K562 (cell line): ENCODE measurements at regions not wholly inside any gene's neighbourhood (a gene's known extent, or its start where the extent isn't known, plus 50 kb on each side); places are given as distances from the start of the nearest gene placed in this dataset.

ENCODE experiments used
- ATAC-seq: fragments of 200-7000 bp; cut with Tn5 transposase; 3 replicates; pipeline ENCODE4 v1.9.1; 2020; ENCODE audit warnings: moderate library complexity
- BruUV-seq: library from RNA; stranded (reverse); fragments of 400-500 nt; replicated peaks from 2 replicates; lab custom pipeline; 2021; lab: Mats Ljungman, UMichigan
- CTCF ChIA-PET: fragments of 300-600 bp; formaldehyde crosslinking; extraction: SDS; loops from one replicate; lab custom pipeline; 2021; ENCODE audit warnings: low intra/inter-chr PET ratio; lab: Yijun Ruan, JAX
- POLR2A ChIA-PET: fragments of 300-600, 350-650 bp; sonication (Branson Sonifier 250); formaldehyde crosslinking; extraction: SDS; loops from one replicate; lab custom pipeline; 2021; ENCODE audit warnings: antibody characterized with exemption, inconsistent platforms; lab: Yijun Ruan, JAX
- DNase-seq, 4 experiments: peaks; one replicate each; pipeline versions ENCODE4 v3.0.0 to v3.0.0-alpha.2; 2011 to 2018; ENCODE audit warnings: low spot score in 3 of 4, mixed read lengths in 3 of 4; ENCODE audit errors: extremely low read depth in 1 of 4
- FAIRE-seq: peaks from 2 replicates; lab custom pipeline; 2011; peaks lifted over from hg19 to GRCh38; lab: Jason Lieb, UNC
- H2AFZ ChIP-seq: 2 replicates; pipeline ENCODE4 v1.6.0; 2011; ENCODE audit warnings: low read depth, low read length, control low read depth, inconsistent platforms
- H3K27ac ChIP-seq: fragments of 200-600 bp; 3 replicates; pipeline ENCODE4 v1.8.0; 2011; ENCODE audit warnings: low read depth, mild to moderate bottlenecking, control low read depth, inconsistent platforms, low read length, moderate library complexity, mixed read lengths; ENCODE audit errors: extremely low read depth
- H3K27me3 ChIP-seq, 2 experiments: fragments of 300-600 bp in 1 of 2; 2 replicates in 1 of 2; 3 replicates in 1 of 2; pipeline versions ENCODE4 v1.6.0 to v1.8.0; 2011; ENCODE audit warnings: inconsistent platforms in 2 of 2, low read length in 2 of 2, mild to moderate bottlenecking in 1 of 2, mixed read lengths in 1 of 2, moderate library complexity in 1 of 2; ENCODE audit not compliant: control insufficient read depth in 2 of 2, insufficient read depth in 2 of 2
- H3K36me3 ChIP-seq: fragments of 300-600 bp; 3 replicates; pipeline ENCODE4 v1.8.0; 2011; ENCODE audit warnings: mild to moderate bottlenecking, low read length, inconsistent platforms; ENCODE audit not compliant: control insufficient read depth, insufficient read depth
- H3K4me1 ChIP-seq, 2 experiments: fragments of 200-600 bp in 1 of 2; replicated peaks in 1 of 2; 2 replicates in 1 of 2; 3 replicates in 1 of 2; pipeline versions ENCODE4 v1.5.1 to v1.8.0; 2011; ENCODE audit warnings: inconsistent platforms in 2 of 2, low read length in 2 of 2, mild to moderate bottlenecking in 1 of 2, mixed read lengths in 1 of 2, moderate library complexity in 1 of 2; ENCODE audit not compliant: control insufficient read depth in 2 of 2, insufficient read depth in 2 of 2
- H3K4me2 ChIP-seq: 2 replicates; pipeline ENCODE4 v1.6.1; 2011; ENCODE audit warnings: low read length, control low read depth, inconsistent platforms, mixed read lengths; ENCODE audit not compliant: insufficient read depth
- H3K4me3 ChIP-seq: fragments of 200-600 bp; sonication (generic), shearing (Covaris generic); 2 replicates; pipeline ENCODE4 v1.5.1; 2016; ENCODE audit warnings: control low read depth, inconsistent platforms
- H3K79me2 ChIP-seq: fragments of 200-600 bp; 3 replicates; pipeline ENCODE4 v1.8.0; 2011; ENCODE audit warnings: low read length, inconsistent platforms; ENCODE audit not compliant: control insufficient read depth, insufficient read depth
- H3K9ac ChIP-seq, 2 experiments: 2 replicates each; pipeline versions ENCODE4 v1.6.0 to v1.6.1; 2011; ENCODE audit warnings: low read depth in 2 of 2, low read length in 2 of 2, control low read depth in 1 of 2, inconsistent platforms in 1 of 2, mild to moderate bottlenecking in 1 of 2, mixed read lengths in 1 of 2; ENCODE audit not compliant: insufficient read depth in 1 of 2
- H3K9me1 ChIP-seq: one replicate; pipeline ENCODE4 v1.6.0; 2011; ENCODE audit warnings: inconsistent platforms, mild to moderate bottlenecking, low read length, moderate library complexity; ENCODE audit not compliant: control insufficient read depth, insufficient read depth
- H3K9me3 ChIP-seq: replicated peaks from 2 replicates; pipeline ENCODE4 v1.5.1; 2011; ENCODE audit warnings: low read depth, low read length, inconsistent platforms; ENCODE audit not compliant: control insufficient read depth, insufficient read depth
- H4K20me1 ChIP-seq: replicated peaks from 2 replicates; pipeline ENCODE4 v1.6.1; 2011; ENCODE audit warnings: low read length, inconsistent platforms, mixed read lengths; ENCODE audit not compliant: control insufficient read depth, insufficient read depth
- C11orf30 ChIP-seq: fragments of 450-650 bp; IDR thresholded peaks from 2 replicates; pipeline ENCODE4 v1.6.1; 2016; ENCODE audit warnings: low read depth, mild to moderate bottlenecking
- CBFB ChIP-seq: sonication (generic); formaldehyde crosslinking; IDR thresholded peaks from 2 replicates; pipeline ENCODE4 v1.4.0; 2020; ENCODE audit warnings: mild to moderate bottlenecking, missing genetic modification reagents
- EP400 ChIP-seq: fragments of 450-650 bp; IDR thresholded peaks from 2 replicates; pipeline ENCODE4 v1.6.1; 2017; ENCODE audit warnings: antibody characterized with exemption, mild to moderate bottlenecking, moderate library complexity
- FOXA3 ChIP-seq, 2 experiments: fragments of 450-650 bp in 1 of 2; sonication (generic) in 1 of 2; formaldehyde crosslinking; IDR thresholded peaks in 1 of 2; conservative IDR thresholded peaks in 1 of 2; 2 replicates each; pipeline versions ENCODE4 v1.4.0 to v1.8.0; 2020 to 2022; ENCODE audit warnings: mild to moderate bottlenecking in 2 of 2, missing genetic modification reagents in 1 of 2
- KAT7 ChIP-seq: sonication (generic); formaldehyde crosslinking; IDR thresholded peaks from 2 replicates; pipeline ENCODE4 v1.8.0; 2022; ENCODE audit warnings: missing genetic modification reagents, mild to moderate bottlenecking, borderline replicate concordance
- NR2C2 ChIP-seq, 2 experiments: fragments of 200-800 bp in 1 of 2; sonication (Bioruptor generic) in 1 of 2; sonication (generic) in 1 of 2; formaldehyde crosslinking in 1 of 2; IDR thresholded peaks; 2 replicates each; pipeline versions ENCODE4 v1.6.1 to v1.8.0; 2016 to 2022; ENCODE audit warnings: mild to moderate bottlenecking in 1 of 2, missing compliant biosample characterization in 1 of 2, missing genetic modification characterization in 1 of 2, missing genetic modification reagents in 1 of 2
- RBBP5 ChIP-seq: fragments of 200-600 bp; sonication (generic); IDR thresholded peaks from 2 replicates; pipeline ENCODE4 v1.6.1; 2012; ENCODE audit warnings: borderline replicate concordance, mild to moderate bottlenecking, low read length, control low read depth, inconsistent platforms; ENCODE audit not compliant: insufficient read depth, poor library complexity, severe bottlenecking
- SAFB2 ChIP-seq: fragments of 200-400 bp; formaldehyde crosslinking; IDR thresholded peaks from 2 replicates; pipeline ENCODE4 v1.6.1; 2018; ENCODE audit warnings: borderline replicate concordance, low read length, low read depth, moderate library complexity; ENCODE audit not compliant: severe bottlenecking
- SMARCE1 ChIP-seq: fragments of 450-650 bp; IDR thresholded peaks from 2 replicates; pipeline ENCODE4 v1.7.1; 2016; ENCODE audit warnings: mild to moderate bottlenecking
- SRF ChIP-seq, 2 experiments: fragments of 250-450, 450-650 bp in 1 of 2; sonication (Bioruptor Pico) in 1 of 2; sonication (generic) in 1 of 2; formaldehyde crosslinking; IDR thresholded peaks; 2 replicates each; pipeline versions ENCODE4 v1.5.0 to v1.5.1; 2020 to 2022; ENCODE audit warnings: mild to moderate bottlenecking in 1 of 2, missing genetic modification reagents in 1 of 2
- SRSF1 ChIP-seq: fragments of 200-400 bp; formaldehyde crosslinking; IDR thresholded peaks from 2 replicates; pipeline ENCODE4 v1.6.1; 2017; ENCODE audit warnings: mild to moderate bottlenecking, low read depth, low read length, moderate library complexity
- ZNF121 ChIP-seq: sonication (generic); formaldehyde crosslinking; conservative IDR thresholded peaks from 2 replicates; pipeline ENCODE4 v1.8.0; 2022; ENCODE audit warnings: missing genetic modification reagents
- ZNF134 ChIP-seq: fragments of 250-450 bp; sonication (Bioruptor Pico); conservative IDR thresholded peaks from 2 replicates; pipeline ENCODE4 v1.4.0; 2020
- WGBS: fragments of 100-300 bp; shearing (Covaris generic); methylation state at CpG from one replicate; pipeline ENCODE4 v1.1.6; 2016; ENCODE audit warnings: low coverage, mixed read lengths; ENCODE audit not compliant: insufficient coverage; ENCODE audit errors: missing lambda C conversion rate; 5-methylcytosine and 5-hydroxymethylcytosine counted together
- in situ Hi-C: fragments of 300-500 bp; cut with MboI; formaldehyde crosslinking; loops from 4 replicates; pipeline ENCODE4 v1.15.0; 2018; ENCODE audit warnings: inconsistent platforms, mixed read lengths
- intact Hi-C: fragments of 100-400 bp; cut with micrococcal nuclease; formaldehyde crosslinking; loops from 2 replicates; pipeline ENCODE4 v1.14.2; 2022
- TF ChIP-seq, protein P1 (sequence below), 2 experiments: IDR thresholded peaks; 2 replicates each; pipeline ENCODE4 v1.6.1; 2012; ENCODE audit warnings: improper control_type of control experiment in 2 of 2, low read depth in 2 of 2, low read length in 2 of 2, borderline replicate concordance in 1 of 2

GRCh38 chr14:94994245-94994644, 163.1 kb downstream of the DICER1 start:
- H3K36me3 ChIP-seq: no peaks in the 10 kb centered on the region
- H3K9me3 ChIP-seq: no peaks in the 10 kb centered on the region
- ChIA-PET CTCF (no interaction called here), POLR2A (no interaction called here)
- no peak overlapping the region for H3K4me2 ChIP-seq
- no peak overlapping the region for H2AFZ ChIP-seq
- no peaks in the 10 kb centered on the region for H3K9me1 ChIP-seq
- H3K27ac ChIP-seq: no peak overlapping the region
- no TSS peak for BruUV-seq
- H3K27me3 ChIP-seq: peaks cover 0 to 5% of the 10 kb centered on the region in 2 experiments; a peak in 1 of 5 replicates
- H3K4me3 ChIP-seq: no peak overlapping the region
- 0% methylated on average over 1 of the region's 1 CpG for WGBS
- intact Hi-C loops (no loop called here), in situ Hi-C loops (no loop called here)
- no peaks in the 10 kb centered on the region; a peak in 1 of 5 replicates for H3K4me1 ChIP-seq
- H3K79me2 ChIP-seq: no peaks in the 10 kb centered on the region
- no peaks in the 10 kb centered on the region for H4K20me1 ChIP-seq
- FAIRE-seq: no peak
- TF ChIP-seq ZNF121 (CRISPR knock-in tag): no peak
- TF ChIP-seq, all 486 proteins: peak for 0
- H3K9ac ChIP-seq: no peak overlapping the region
- DNase-seq (no peak), ATAC-seq (no peak)

DNA sequence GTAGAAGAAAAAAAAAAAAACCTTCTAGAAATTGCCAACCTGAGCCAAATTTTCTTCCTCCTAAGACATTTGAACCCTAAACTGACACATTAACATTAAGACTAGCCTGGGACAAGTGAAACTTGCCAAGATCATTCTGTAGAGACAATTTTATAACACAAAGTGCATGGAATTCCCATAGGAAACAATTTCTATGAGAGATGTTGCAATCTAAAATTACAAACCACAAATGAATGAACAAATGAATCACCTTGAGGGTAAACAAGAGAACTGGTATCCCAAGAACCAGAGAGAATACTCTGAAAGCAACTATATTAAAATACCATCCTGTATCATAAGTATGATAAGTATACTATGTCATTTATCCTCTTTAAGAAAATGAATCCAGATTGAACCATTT, 165.3 kb downstream of the DICER1 start:
- H3K4me3 ChIP-seq: no peak overlapping the region
- intact Hi-C loops: no loop called here
- no peak for FAIRE-seq
- no peak overlapping the region for H2AFZ ChIP-seq
- BruUV-seq: no TSS peak
- H4K20me1 ChIP-seq: no peaks in the 10 kb centered on the region
- POLR2A ChIA-PET: no interaction called here
- no peak for ATAC-seq
- no peaks in the 10 kb centered on the region for H3K9me1 ChIP-seq
- H3K9ac ChIP-seq: no peak overlapping the region
- in situ Hi-C loops: no loop called here
- CTCF ChIA-PET: no interaction called here
- H3K79me2 ChIP-seq: no peaks in the 10 kb centered on the region
- no peaks in the 10 kb centered on the region for H3K36me3 ChIP-seq
- H3K27ac ChIP-seq: no peak overlapping the region
- H3K9me3 ChIP-seq: no peaks in the 10 kb centered on the region
- H3K27me3 ChIP-seq: peaks cover 0 to 3% of the 10 kb centered on the region in 2 experiments; a peak in 1 of 5 replicates
- H3K4me2 ChIP-seq: no peak overlapping the region
- no peaks in the 10 kb centered on the region for H3K4me1 ChIP-seq
- no peak for DNase-seq
- TF ChIP-seq KAT7 (CRISPR knock-in tag): no peak
- TF ChIP-seq NR2C2 (CRISPR knock-in tag; IDR thresholded peaks at IDR 0.05): no peak
- no peak for TF ChIP-seq NR2C2 (tag; IDR thresholded peaks at IDR 0.05)
- TF ChIP-seq FOXA3 (CRISPR knock-in tag; conservative IDR thresholded peaks at IDR 0.05 in 1 of 2, IDR thresholded peaks at IDR 0.05 in 1 of 2): no peak
- TF ChIP-seq SMARCE1: no peak
- TF ChIP-seq SAFB2: no peak
- TF ChIP-seq, protein P1, sequence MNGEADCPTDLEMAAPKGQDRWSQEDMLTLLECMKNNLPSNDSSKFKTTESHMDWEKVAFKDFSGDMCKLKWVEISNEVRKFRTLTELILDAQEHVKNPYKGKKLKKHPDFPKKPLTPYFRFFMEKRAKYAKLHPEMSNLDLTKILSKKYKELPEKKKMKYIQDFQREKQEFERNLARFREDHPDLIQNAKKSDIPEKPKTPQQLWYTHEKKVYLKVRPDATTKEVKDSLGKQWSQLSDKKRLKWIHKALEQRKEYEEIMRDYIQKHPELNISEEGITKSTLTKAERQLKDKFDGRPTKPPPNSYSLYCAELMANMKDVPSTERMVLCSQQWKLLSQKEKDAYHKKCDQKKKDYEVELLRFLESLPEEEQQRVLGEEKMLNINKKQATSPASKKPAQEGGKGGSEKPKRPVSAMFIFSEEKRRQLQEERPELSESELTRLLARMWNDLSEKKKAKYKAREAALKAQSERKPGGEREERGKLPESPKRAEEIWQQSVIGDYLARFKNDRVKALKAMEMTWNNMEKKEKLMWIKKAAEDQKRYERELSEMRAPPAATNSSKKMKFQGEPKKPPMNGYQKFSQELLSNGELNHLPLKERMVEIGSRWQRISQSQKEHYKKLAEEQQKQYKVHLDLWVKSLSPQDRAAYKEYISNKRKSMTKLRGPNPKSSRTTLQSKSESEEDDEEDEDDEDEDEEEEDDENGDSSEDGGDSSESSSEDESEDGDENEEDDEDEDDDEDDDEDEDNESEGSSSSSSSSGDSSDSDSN (IDR thresholded peaks at IDR 0.05; ENCODE audit: borderline replicate concordance in 1 of 2, low read depth in 2 of 2, low read length in 2 of 2): no peak
- no peak for TF ChIP-seq C11orf30
- no peak for TF ChIP-seq RBBP5
- no peak for TF ChIP-seq EP400
- no peak for TF ChIP-seq ZNF134 (CRISPR knock-in tag)
- TF ChIP-seq CBFB (CRISPR knock-in tag): no peak
- no peak for TF ChIP-seq SRSF1
- TF ChIP-seq SRF (CRISPR knock-in tag; IDR thresholded peaks at IDR 0.05): no peak
